GM12891 (cell line): ENCODE measurements at regions not wholly inside any gene's neighbourhood (a gene's known extent, or its start where the extent isn't known, plus 50 kb on each side); places are given as distances from the start of the nearest gene placed in this dataset.

ENCODE experiments used
- PAX5 ChIP-seq: IDR thresholded peaks from 2 replicates; pipeline ENCODE4 v1.6.1; 2011; ENCODE audit warnings: low read length, moderate library complexity, mild to moderate bottlenecking; ENCODE audit not compliant: insufficient read depth, severe bottlenecking
- POLR2A ChIP-seq: IDR thresholded peaks from 2 replicates; pipeline ENCODE4 v1.6.1; 2011; ENCODE audit warnings: low read depth, low read length, control low read depth
- POLR2AphosphoS5 ChIP-seq: IDR thresholded peaks from 2 replicates; pipeline ENCODE4 v1.6.1; 2011; ENCODE audit warnings: low read depth, low read length, control low read depth
- POU2F2 ChIP-seq: IDR thresholded peaks from 2 replicates; pipeline ENCODE4 v1.6.1; 2011; ENCODE audit warnings: low read depth, mild to moderate bottlenecking, control low read depth, low read length, moderate library complexity
- SPI1 ChIP-seq: IDR thresholded peaks from 2 replicates; pipeline ENCODE4 v1.6.1; 2011; ENCODE audit warnings: low read depth, low read length, control low read depth
- TAF1 ChIP-seq: IDR thresholded peaks from 2 replicates; pipeline ENCODE4 v1.6.1; 2011; ENCODE audit warnings: low read depth, low read length, control low read depth

DNA sequence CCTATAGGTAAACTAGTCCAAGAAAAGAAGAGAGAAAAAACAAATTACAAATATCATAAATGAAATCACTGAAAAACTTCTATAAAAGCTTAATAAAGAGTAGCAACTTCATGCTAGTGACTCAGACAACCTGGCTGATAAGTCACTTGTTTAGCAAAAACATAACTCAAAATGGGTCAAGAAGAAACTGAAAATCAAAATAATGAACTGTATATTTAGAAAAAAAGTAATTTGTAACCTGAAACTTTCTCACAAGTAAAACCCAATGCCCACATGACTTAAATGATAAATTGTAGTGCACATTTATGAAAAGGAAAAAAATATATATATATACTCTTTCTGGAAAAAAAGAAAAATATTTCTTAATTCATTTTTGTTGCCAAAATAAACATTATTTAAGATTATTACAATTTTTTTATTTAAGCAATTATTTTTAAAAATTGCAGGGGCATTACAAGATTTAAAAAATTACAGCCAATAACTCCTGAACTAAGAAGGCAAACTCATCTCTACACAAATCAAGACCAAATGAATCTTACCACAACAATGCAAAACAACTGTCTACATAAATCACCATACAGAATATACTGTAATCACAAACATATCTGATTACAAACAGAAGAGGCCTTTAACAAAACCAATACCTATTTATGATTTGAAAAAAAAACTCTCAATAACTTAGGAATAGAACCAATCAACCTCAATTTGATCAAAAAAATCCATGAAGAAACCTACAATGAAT, 406.3 kb downstream of the CDH7 start:
- TF ChIP-seq POLR2AphosphoS5, result no peak
- TF ChIP-seq SPI1, result no peak
- TF ChIP-seq POLR2A, result no peak
- no peak for TF ChIP-seq TAF1
- no peak for TF ChIP-seq PAX5
- no peak for TF ChIP-seq POU2F2
